ENCODE measurements at regions not wholly inside any gene's neighbourhood (a gene's known extent, or its start where the extent isn't known, plus 50 kb on each side); places are given as distances from the start of the nearest gene placed in this dataset.

DNA sequence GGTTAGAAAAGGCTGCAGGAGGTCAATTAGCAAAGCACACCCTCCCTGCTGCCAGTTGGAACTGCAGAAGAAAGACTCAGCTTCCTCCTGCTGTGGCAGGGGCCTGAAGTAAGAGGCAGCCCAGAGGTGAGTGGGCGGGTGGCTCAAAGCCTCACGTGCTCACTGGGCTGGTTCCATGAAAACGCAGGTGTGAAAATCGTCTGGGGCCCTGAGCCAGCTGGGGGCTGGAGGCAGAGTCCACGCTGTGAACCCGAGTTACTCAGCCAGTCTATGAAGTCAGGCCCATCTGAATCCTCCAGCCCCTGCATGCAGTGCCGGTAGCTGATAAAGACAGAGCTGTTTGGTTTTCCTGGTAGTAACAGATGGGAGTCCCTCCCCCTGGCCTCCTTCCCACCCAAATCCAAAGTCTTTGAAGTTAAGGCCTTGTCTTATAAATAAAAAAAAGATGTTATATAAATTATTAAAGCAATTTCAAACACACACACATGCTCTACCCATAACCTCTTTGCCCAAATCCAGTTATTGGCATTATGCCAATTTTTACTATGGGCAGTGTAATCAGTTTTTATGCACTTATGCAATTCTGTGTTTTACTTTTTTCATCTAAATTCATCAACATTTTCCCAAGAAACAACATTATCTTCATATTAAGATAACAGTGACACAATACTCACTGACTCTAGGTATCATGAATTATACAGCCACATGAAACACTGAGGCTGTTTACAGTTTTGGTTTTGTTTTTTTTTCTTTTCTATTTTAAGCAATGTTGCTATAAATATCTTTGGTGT is 57.9 kb upstream of the PNMA1 start:
- TF ChIP-seq REST (tag by site-specific recombination; IDR thresholded peaks at IDR 0.05) (no peak), YY1 (tag by site-specific recombination; IDR thresholded peaks at IDR 0.05) (no peak), TCF7L2 (IDR thresholded peaks at IDR 0.05; ENCODE audit: borderline replicate concordance, low read depth, low read length) (no peak), CTCF (tag by site-specific recombination; IDR thresholded peaks at IDR 0.05) (no peak), ZNF426 (tag by site-specific recombination; IDR thresholded peaks at IDR 0.05) (no peak), ZNF140 (tag by site-specific recombination; IDR thresholded peaks at IDR 0.05) (no peak), ZNF785 (tag by site-specific recombination; IDR thresholded peaks at IDR 0.05) (no peak), PBX3 (CRISPR knock-in tag; IDR thresholded peaks at IDR 0.05) (no peak)
- TF ChIP-seq, protein P1, sequence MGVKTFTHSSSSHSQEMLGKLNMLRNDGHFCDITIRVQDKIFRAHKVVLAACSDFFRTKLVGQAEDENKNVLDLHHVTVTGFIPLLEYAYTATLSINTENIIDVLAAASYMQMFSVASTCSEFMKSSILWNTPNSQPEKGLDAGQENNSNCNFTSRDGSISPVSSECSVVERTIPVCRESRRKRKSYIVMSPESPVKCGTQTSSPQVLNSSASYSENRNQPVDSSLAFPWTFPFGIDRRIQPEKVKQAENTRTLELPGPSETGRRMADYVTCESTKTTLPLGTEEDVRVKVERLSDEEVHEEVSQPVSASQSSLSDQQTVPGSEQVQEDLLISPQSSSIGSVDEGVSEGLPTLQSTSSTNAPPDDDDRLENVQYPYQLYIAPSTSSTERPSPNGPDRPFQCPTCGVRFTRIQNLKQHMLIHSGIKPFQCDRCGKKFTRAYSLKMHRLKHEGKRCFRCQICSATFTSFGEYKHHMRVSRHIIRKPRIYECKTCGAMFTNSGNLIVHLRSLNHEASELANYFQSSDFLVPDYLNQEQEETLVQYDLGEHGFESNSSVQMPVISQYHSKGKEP (tag by site-specific recombination; IDR thresholded peaks at IDR 0.05): peak; percentile 75; the same call in 1 of the 2 replicates
